Kidney (tissue), 13 donors: ENCODE measurements at regions not wholly inside any gene's neighbourhood (a gene's known extent, or its start where the extent isn't known, plus 50 kb on each side); places are given as distances from the start of the nearest gene placed in this dataset.

Experiments
- DNase-seq, 5 donors: peaks; one replicate each; pipeline ENCODE4 v3.0.0-alpha.2; 2013 to 2020
- FAIRE-seq: peaks from 2 replicates; lab custom pipeline; 2012; peaks lifted over from hg19 to GRCh38; lab: Jason Lieb, UNC
- H3K27ac ChIP-seq, 2 donors: one replicate each; pipeline ENCODE4 v1.7.0; 2013; ENCODE audit warnings: low read depth in 2 of 2, low read length in 2 of 2, inconsistent platforms in 1 of 2
- H3K27me3 ChIP-seq: one replicate; pipeline ENCODE4 v1.7.1; 2013; ENCODE audit warnings: low read length, inconsistent platforms; ENCODE audit not compliant: control insufficient read depth, insufficient read depth
- H3K36me3 ChIP-seq, 3 donors: one replicate each; pipeline versions ENCODE4 v1.7.0 to v1.7.1; 2013; ENCODE audit warnings: low read length in 3 of 3, control low read depth in 1 of 3, inconsistent platforms in 1 of 3; ENCODE audit not compliant: insufficient read depth in 3 of 3, control insufficient read depth in 2 of 3
- H3K4me1 ChIP-seq, 3 donors: one replicate each; pipeline versions ENCODE4 v1.7.0 to v1.7.1; 2013; ENCODE audit warnings: low read length in 3 of 3, inconsistent platforms in 1 of 3, low read depth in 1 of 3; ENCODE audit not compliant: control insufficient read depth in 2 of 3, insufficient read depth in 2 of 3
- H3K4me3 ChIP-seq, 3 donors: one replicate each; pipeline versions ENCODE4 v1.7.0 to v1.8.1; 2013; ENCODE audit warnings: low read length in 3 of 3, control low read depth in 1 of 3, inconsistent platforms in 1 of 3
- H3K9ac ChIP-seq, 3 donors: one replicate each; pipeline versions ENCODE4 v1.7.0 to v1.7.1; 2013; ENCODE audit warnings: low read length in 3 of 3, control low read depth in 1 of 3, inconsistent platforms in 1 of 3
- H3K9me3 ChIP-seq, 3 donors: one replicate each; pipeline versions ENCODE4 v1.7.0 to v1.7.1; 2013; ENCODE audit warnings: low read length in 3 of 3, control low read depth in 1 of 3, inconsistent platforms in 1 of 3; ENCODE audit not compliant: control insufficient read depth in 2 of 3, insufficient read depth in 1 of 3
- intact Hi-C: fragments of 100-400 bp; cut with DNase I; formaldehyde crosslinking; loops from one replicate; pipeline ENCODE4 v1.11.1; 2022
- TF ChIP-seq, protein P1 (sequence below): IDR thresholded peaks from 3 replicates; pipeline ENCODE4 v1.5.1; 2012; ENCODE audit warnings: mild to moderate bottlenecking, moderate library complexity, borderline replicate concordance; ENCODE audit not compliant: insufficient read depth; ENCODE audit errors: extremely low read depth
- donor health status: control.
- donor health status: control.
- donor health status: control.
- donor health status: control.
- donor health status: control.
- donor health status: DM: yes; HTN: yes; CAD: no.
- donor health status: Normal renal cell carcinoma (clear cell type).

DNA sequence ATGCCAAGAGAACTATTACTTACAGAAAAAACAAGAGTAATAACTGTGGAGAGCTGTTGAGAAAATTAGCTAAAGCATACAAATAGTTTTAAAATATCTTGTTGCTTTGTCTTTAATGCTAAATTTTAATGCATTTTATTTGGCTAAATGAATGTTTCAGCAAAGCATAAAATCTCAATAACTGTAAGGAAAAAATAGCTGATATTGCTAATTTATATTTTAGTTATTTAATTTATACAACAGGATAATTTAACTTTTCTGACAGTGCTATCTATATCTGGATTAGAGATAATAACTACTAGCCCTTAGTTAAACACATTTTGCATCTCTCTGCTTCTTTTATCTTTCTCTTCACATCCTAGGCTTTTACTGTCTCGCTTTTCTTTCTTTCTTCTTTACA, 1014.9 kb upstream of the COX7C start:
- DNase-seq = no peak
- intact Hi-C loops = no loop called here
- H3K27ac ChIP-seq = no peak overlapping the region
- H3K9ac ChIP-seq = no peak overlapping the region
- no peaks in the 10 kb centered on the region for H3K36me3 ChIP-seq
- H3K9me3 ChIP-seq = peaks cover 0 to 3% (median 0%) of the 10 kb centered on the region in 3 donors
- H3K27me3 ChIP-seq = no peaks in the 10 kb centered on the region
- no peaks in the 10 kb centered on the region for H3K4me1 ChIP-seq
- no peak overlapping the region for H3K4me3 ChIP-seq
- TF ChIP-seq, protein P1, sequence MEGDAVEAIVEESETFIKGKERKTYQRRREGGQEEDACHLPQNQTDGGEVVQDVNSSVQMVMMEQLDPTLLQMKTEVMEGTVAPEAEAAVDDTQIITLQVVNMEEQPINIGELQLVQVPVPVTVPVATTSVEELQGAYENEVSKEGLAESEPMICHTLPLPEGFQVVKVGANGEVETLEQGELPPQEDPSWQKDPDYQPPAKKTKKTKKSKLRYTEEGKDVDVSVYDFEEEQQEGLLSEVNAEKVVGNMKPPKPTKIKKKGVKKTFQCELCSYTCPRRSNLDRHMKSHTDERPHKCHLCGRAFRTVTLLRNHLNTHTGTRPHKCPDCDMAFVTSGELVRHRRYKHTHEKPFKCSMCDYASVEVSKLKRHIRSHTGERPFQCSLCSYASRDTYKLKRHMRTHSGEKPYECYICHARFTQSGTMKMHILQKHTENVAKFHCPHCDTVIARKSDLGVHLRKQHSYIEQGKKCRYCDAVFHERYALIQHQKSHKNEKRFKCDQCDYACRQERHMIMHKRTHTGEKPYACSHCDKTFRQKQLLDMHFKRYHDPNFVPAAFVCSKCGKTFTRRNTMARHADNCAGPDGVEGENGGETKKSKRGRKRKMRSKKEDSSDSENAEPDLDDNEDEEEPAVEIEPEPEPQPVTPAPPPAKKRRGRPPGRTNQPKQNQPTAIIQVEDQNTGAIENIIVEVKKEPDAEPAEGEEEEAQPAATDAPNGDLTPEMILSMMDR = no peak
- no peak for FAIRE-seq

DNA sequence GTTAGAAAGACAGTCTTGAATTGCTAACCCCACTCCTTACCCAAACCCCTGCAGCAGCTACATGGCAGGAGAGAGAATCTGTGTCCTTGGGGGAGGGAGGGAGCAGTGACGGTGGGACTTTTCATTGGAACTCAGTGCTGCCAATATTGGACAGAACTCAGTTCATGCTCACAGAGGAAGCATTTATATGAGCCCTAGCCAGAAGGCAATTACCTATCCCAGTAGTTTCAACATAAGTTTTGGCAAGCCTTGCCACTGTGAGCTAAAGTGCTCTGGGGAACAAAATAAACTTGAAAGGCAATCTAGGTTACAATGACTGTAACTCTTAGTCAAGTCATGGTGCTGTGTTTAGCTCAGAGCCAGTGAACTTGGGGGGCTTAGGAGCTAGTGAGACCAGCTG, 1013.4 kb upstream of the COX7C start:
- no peak overlapping the region for H3K27ac ChIP-seq

DNA sequence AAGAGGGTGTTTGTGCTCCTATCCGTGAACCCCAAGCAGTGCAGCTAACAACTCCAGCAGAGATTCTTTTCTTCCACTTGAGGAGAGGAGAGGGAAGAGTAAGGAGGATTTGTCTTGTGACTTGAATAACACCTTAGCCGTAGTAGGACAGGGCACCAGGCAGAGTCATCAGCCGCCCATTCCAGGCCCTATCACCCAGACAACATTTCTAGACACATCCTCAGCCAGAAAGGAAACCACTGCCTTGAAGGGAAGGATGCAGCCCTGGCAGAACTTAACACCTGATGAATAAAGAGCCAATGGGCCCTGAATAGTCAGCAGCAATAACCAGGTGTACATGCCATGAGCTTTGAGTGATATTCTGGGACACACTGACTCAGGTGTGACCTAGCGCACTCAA, 1013.0 kb upstream of the COX7C start:
- Histone ChIP-seq H3K9me3 (peaks cover 0 to 3% (median 0%) of the 10 kb centered on the region in 3 donors), H3K4me1 (no peaks in the 10 kb centered on the region), H3K4me3 (no peak overlapping the region), H3K36me3 (no peaks in the 10 kb centered on the region), H3K27me3 (no peaks in the 10 kb centered on the region), H3K9ac (no peak overlapping the region), H3K27ac (no peak overlapping the region)
- TF ChIP-seq, protein P1 = no peak
- FAIRE-seq = no peak
- DNase-seq = no peak
- intact Hi-C loops = no loop called here

More for the DNA sequence above, 1013.4 kb upstream of the COX7C start:
- Histone ChIP-seq H3K4me3 (no peak overlapping the region), H3K36me3 (no peaks in the 10 kb centered on the region), H3K4me1 (no peaks in the 10 kb centered on the region), H3K27me3 (no peaks in the 10 kb centered on the region), H3K9me3 (peaks cover 0 to 3% (median 0%) of the 10 kb centered on the region in 3 donors), H3K9ac (no peak overlapping the region)
- intact Hi-C loops = no loop called here
- TF ChIP-seq, protein P1 = no peak
- FAIRE-seq = no peak
- no peak for DNase-seq

DNA sequence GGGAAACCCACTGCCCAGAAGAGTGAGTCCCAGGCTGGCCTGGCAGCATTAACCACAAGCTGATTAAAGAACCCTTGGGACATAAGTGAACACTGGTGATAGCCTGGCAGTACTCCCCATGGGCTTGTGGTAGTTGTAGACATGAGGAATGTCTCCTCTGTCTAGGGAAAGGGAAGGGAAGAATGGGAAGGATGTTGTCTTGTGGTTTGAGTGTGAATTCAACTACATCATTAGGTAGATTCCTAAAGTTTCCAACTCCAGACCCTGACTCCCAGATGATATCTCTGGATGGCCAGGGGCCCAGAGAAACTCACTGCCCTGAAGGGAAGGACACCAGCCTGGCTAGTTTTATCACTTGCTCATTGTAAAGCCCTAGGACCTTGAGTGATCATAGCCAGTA, 1012.4 kb upstream of the COX7C start:
- DNase-seq (no peak), FAIRE-seq (no peak)
- no peaks in the 10 kb centered on the region for H3K4me1 ChIP-seq
- H3K9me3 ChIP-seq = peaks cover 0 to 3% (median 0%) of the 10 kb centered on the region in 3 donors
- no peaks in the 10 kb centered on the region for H3K36me3 ChIP-seq
- no peak overlapping the region for H3K4me3 ChIP-seq
- no peaks in the 10 kb centered on the region for H3K27me3 ChIP-seq
- TF ChIP-seq, protein P1 = no peak
- H3K9ac ChIP-seq = no peak overlapping the region
- no peak overlapping the region for H3K27ac ChIP-seq
- intact Hi-C loops = no loop called here
